Hematopoietic multipotent progenitor cell treated with erythropoietin and hydrocortisone succinate and interleukin-3 and kit ligand, for 8 days (in vitro differentiated cells): ENCODE measurements at regions not wholly inside any gene's neighbourhood (a gene's known extent, or its start where the extent isn't known, plus 50 kb on each side); places are given as distances from the start of the nearest gene placed in this dataset.
"Not testable (repeated sequence)": the region's sequence is repeated elsewhere in the genome, so short reads cannot be mapped to it uniquely, and the experiment has no call there.

Experiments used
- DNase-seq: peaks from one replicate; pipeline ENCODE4 v3.0.0-alpha.2; 2015

GRCh38 chr1:90823686-90824085 is 106.6 kb upstream of the BARHL2 start:
- DNase-seq = no peak

- DNase-seq = no peak
Observed at GRCh38 chr1:90821788-90822359, 104.8 kb upstream of the BARHL2 start.

- no peak for DNase-seq
Observed at GRCh38 chr1:90821152-90821787, 104.2 kb upstream of the BARHL2 start.

GRCh38 chr1:90820745-90821144 is 103.6 kb upstream of the BARHL2 start:
- no peak for DNase-seq

- no peak for DNase-seq
Observed at GRCh38 chr1:90817399-90817798, 100.3 kb upstream of the BARHL2 start.

GRCh38 chr1:90812237-90812636 is 95.1 kb upstream of the BARHL2 start:
- not testable (repeated sequence) for DNase-seq

- DNase-seq = peak; percentile 95
Observed at GRCh38 chr1:90811444-90811950, 94.4 kb upstream of the BARHL2 start.

GRCh38 chr1:90810681-90811080 is 93.6 kb upstream of the BARHL2 start:
- DNase-seq = no peak

- no peak for DNase-seq
Observed at GRCh38 chr1:90809996-90810395, 92.9 kb upstream of the BARHL2 start.

GRCh38 chr1:90809093-90809492 is 92.0 kb upstream of the BARHL2 start:
- DNase-seq = no peak

- no peak for DNase-seq
Observed at GRCh38 chr1:90807329-90807728, 90.2 kb upstream of the BARHL2 start.

GRCh38 chr1:90802622-90803021 is 85.5 kb upstream of the BARHL2 start:
- DNase-seq = no peak

- DNase-seq = no peak
Observed at GRCh38 chr1:90800012-90800717, 83.1 kb upstream of the BARHL2 start.

- no peak for DNase-seq
Observed at GRCh38 chr1:90799326-90799725, 82.2 kb upstream of the BARHL2 start.

GRCh38 chr1:90798883-90799282 is 81.8 kb upstream of the BARHL2 start:
- DNase-seq = no peak

- peak; percentile 74 for DNase-seq
Observed at GRCh38 chr1:90798344-90798743, 81.2 kb upstream of the BARHL2 start.

GRCh38 chr1:90795431-90795830 is 78.3 kb upstream of the BARHL2 start:
- DNase-seq = no peak

GRCh38 chr1:90786709-90787108 is 69.6 kb upstream of the BARHL2 start:
- no peak for DNase-seq

GRCh38 chr1:90784186-90784847 is 67.2 kb upstream of the BARHL2 start:
- no peak for DNase-seq

- DNase-seq = no peak
Observed at GRCh38 chr1:90783181-90783580, 66.1 kb upstream of the BARHL2 start.

- no peak for DNase-seq
Observed at GRCh38 chr1:90782046-90782445, 64.9 kb upstream of the BARHL2 start.

- no peak for DNase-seq
Observed at GRCh38 chr1:90781534-90781933, 64.4 kb upstream of the BARHL2 start.

GRCh38 chr1:90780981-90781380 is 63.9 kb upstream of the BARHL2 start:
- DNase-seq = no peak

- DNase-seq = no peak
Observed at GRCh38 chr1:90779573-90779972, 62.5 kb upstream of the BARHL2 start.
